ENCODE measurements at regions not wholly inside any gene's neighbourhood (a gene's known extent, or its start where the extent isn't known, plus 50 kb on each side); places are given as distances from the start of the nearest gene placed in this dataset.

DNA sequence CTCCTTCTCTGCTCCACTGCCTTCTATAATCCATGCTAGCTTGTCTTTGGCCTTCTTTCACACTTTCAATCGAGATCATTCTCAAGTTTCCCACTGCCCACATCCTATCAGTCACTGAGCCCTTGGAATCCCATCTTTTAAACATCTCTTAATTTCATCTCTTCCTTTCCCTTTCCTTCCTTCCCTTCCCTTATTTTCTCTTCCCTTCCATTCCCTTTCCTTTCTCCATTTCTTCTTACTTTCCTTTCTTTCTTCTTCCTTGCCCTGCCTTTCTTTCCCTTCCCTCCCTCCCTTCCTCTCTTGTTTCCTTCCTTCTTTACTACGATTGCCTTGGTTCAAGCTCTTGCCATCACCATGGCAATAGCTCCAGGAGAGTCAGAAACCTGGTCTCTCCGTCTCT, 183.8 kb downstream of the EMP1 start:
- no peaks in the 10 kb centered on the region for H3K36me3 ChIP-seq
- intact Hi-C loops (cut with DNase I; ENCODE audit: low total_unique reads) = no loop called here
- no peak for DNase-seq (ENCODE audit: low spot score in 2 of 2)
- H3K4me3 ChIP-seq = no peak overlapping the region
- H3K9me3 ChIP-seq = no peaks in the 10 kb centered on the region
- TF ChIP-seq POLR2AphosphoS5 (IDR thresholded peaks at IDR 0.05) = no peak
- TF ChIP-seq POLR2A (IDR thresholded peaks at IDR 0.05) = no peak
- TF ChIP-seq, protein P1, sequence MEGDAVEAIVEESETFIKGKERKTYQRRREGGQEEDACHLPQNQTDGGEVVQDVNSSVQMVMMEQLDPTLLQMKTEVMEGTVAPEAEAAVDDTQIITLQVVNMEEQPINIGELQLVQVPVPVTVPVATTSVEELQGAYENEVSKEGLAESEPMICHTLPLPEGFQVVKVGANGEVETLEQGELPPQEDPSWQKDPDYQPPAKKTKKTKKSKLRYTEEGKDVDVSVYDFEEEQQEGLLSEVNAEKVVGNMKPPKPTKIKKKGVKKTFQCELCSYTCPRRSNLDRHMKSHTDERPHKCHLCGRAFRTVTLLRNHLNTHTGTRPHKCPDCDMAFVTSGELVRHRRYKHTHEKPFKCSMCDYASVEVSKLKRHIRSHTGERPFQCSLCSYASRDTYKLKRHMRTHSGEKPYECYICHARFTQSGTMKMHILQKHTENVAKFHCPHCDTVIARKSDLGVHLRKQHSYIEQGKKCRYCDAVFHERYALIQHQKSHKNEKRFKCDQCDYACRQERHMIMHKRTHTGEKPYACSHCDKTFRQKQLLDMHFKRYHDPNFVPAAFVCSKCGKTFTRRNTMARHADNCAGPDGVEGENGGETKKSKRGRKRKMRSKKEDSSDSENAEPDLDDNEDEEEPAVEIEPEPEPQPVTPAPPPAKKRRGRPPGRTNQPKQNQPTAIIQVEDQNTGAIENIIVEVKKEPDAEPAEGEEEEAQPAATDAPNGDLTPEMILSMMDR (IDR thresholded peaks at IDR 0.05) = no peak
- H3K4me1 ChIP-seq = no peaks in the 10 kb centered on the region
- no peaks in the 10 kb centered on the region for H3K27me3 ChIP-seq
- no peak overlapping the region for H3K27ac ChIP-seq

DNA sequence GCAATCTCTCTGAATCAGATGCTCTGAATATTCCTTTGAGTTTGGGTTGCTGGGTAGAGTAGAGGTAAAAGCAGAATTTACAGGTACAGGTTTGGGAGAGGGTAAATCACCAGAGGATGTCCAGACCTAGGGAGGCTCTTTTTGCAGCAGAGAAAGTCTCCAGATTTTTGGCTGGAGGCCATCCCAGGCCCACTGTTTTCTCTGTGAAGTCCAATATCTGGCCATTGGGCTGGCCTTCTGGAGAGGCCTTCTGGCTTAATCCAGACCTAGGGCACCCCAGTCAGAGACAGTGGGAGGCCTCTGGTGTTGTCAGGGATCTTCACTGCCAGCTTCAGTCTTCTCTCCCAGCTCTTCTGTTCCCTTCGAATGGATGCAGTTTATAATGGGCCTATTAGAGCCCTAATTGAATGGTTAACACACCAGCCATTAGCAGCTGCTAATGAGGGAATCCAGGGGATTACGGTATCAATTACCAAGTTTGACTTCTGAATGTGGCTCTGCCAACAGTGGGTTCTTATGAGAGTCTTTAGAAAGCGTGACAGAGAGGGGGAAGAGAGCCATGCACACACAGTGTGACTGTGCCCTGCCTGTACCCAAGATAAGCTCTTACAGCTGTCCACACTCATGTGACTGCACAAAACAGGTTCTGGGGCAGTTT, 183.1 kb downstream of the EMP1 start:
- H3K27me3 ChIP-seq = no peaks in the 10 kb centered on the region
- no peak overlapping the region for H3K27ac ChIP-seq
- TF ChIP-seq POLR2AphosphoS5 (IDR thresholded peaks at IDR 0.05) (no peak), POLR2A (IDR thresholded peaks at IDR 0.05) (no peak)
- TF ChIP-seq, protein P1 (IDR thresholded peaks at IDR 0.05) = no peak
- no peak for DNase-seq (ENCODE audit: low spot score in 2 of 2)
- no peaks in the 10 kb centered on the region for H3K4me1 ChIP-seq
- no peak overlapping the region for H3K4me3 ChIP-seq
- H3K9me3 ChIP-seq = no peaks in the 10 kb centered on the region
- intact Hi-C loops (cut with DNase I; ENCODE audit: low total_unique reads) = no loop called here
- no peaks in the 10 kb centered on the region for H3K36me3 ChIP-seq

DNA sequence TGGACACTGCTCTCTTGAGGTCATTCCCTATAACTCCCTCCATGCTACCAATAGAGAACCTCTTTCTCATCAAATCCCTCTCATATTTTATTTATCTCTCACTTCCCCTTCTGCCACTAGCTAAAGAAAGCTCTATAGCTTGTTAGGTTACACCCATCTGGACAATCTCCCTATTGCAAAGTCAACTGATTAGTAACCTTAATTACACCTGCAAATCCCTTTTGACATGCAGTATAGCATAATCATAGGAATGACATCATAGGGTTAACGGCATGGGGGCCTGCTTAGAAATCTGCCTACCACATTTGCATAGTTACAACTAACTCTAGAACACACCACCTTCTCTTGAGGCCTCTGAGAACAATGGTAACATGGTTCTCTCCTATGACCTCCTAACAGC, 181.2 kb downstream of the EMP1 start:
- no peaks in the 10 kb centered on the region for H3K4me1 ChIP-seq
- TF ChIP-seq, protein P1 (IDR thresholded peaks at IDR 0.05) = no peak
- no peak for TF ChIP-seq POLR2A (IDR thresholded peaks at IDR 0.05)
- no peak for TF ChIP-seq POLR2AphosphoS5 (IDR thresholded peaks at IDR 0.05)
- H3K27ac ChIP-seq = no peak overlapping the region
- no peaks in the 10 kb centered on the region for H3K27me3 ChIP-seq
- no peaks in the 10 kb centered on the region for H3K36me3 ChIP-seq
- no peak for DNase-seq (ENCODE audit: low spot score in 2 of 2)
- no peaks in the 10 kb centered on the region for H3K9me3 ChIP-seq
- intact Hi-C loops (cut with DNase I; ENCODE audit: low total_unique reads) = no loop called here
- no peak overlapping the region for H3K4me3 ChIP-seq

DNA sequence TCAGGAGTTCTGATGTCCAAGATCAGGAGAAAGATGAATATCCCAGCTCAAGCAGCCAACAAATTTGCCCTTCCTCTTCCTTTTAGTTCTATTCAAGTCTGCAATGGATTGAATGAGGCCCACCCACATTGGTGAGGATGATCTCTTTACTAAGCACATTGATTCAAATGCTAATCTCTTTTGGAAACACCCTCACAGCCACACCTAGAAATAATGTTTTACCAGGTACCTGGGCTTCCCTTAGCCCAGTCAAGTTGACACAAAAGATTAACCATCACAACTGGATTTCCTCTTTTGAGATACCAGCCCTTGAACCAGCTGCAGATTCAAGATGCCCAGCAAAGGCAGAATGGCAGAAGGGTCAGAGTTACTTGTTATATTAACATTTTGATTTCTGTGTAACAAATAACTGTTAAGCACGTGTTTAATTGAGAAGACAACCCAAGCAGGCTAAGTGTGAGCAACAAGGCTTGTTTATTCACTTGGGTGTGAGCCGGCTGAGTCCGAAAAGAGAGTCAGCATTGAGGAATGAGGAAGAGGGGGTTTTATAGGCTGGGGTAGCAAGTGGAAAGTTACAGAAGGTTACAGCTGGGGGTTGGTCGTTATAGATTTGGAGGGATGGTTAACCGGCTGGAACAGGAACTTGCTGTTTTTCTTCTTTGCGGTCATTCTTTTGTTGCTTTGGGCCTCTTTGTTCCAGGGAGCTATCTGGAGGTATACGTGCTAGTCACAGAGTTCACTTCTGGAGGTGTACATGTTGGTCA, 180.3 kb downstream of the EMP1 start:
- intact Hi-C loops (cut with DNase I; ENCODE audit: low total_unique reads) = no loop called here
- Histone ChIP-seq H3K4me1 (no peaks in the 10 kb centered on the region), H3K27ac (no peak overlapping the region), H3K27me3 (no peaks in the 10 kb centered on the region), H3K4me3 (no peak overlapping the region), H3K36me3 (no peaks in the 10 kb centered on the region), H3K9me3 (no peaks in the 10 kb centered on the region)
- no peak for DNase-seq (ENCODE audit: low spot score in 2 of 2)
- TF ChIP-seq, protein P1 (IDR thresholded peaks at IDR 0.05) = no peak
- TF ChIP-seq POLR2AphosphoS5 (IDR thresholded peaks at IDR 0.05) (no peak), POLR2A (IDR thresholded peaks at IDR 0.05) (no peak)

Data from breast epithelium (tissue), 4 donors.